DMS53 treated with DMSO at 0.1 percent for 48 hours (cell line): ENCODE measurements at regions not wholly inside any gene's neighbourhood (a gene's known extent, or its start where the extent isn't known, plus 50 kb on each side); places are given as distances from the start of the nearest gene placed in this dataset.

Experiments used
- DNase-seq: peaks from one replicate; lab custom pipeline; 2025; ENCODE audit not compliant: unreplicated experiment; lab: John Stamatoyannopoulos, UW

DNA sequence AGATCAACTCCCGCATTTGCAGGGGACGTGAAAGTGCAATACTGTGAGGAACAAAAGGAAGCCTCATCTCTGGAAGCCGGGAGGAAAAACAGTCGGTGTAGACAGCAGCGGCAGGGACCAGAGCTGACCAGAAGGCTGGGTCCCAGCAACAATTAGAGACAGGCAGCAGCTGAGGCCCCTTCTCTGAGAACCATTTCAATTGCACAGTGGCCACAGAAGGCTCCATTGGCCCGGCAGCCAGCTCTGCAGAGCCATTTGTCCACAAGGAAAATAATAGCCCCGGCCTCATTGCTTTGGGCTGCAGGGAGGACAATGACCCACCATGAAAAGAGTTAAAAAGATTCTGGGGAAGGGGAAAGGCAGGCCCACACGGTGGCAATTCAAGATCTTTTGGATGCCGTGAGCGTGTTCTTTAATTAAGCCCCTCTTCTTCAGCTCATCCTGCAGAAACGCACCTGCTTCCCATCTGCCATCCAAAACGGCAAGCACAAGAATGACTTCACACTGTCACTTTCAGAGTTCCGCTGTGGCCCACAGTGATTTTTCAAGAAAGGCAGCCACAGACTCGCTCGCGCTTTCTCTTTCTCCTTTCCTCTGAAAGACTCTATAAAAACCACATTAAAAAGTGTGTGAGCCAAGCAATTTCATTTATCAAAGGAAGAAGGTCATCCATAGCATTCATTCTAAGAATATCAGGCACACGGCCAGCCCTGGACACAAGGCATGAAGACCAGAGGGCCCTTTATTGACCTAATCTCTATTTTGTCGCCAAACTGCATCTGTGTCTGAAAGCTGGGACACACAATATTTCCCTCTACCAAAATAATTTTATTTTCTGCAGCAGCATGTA lies 293.6 kb downstream of the SOX11 start:
- DNase-seq, result no peak

DNA sequence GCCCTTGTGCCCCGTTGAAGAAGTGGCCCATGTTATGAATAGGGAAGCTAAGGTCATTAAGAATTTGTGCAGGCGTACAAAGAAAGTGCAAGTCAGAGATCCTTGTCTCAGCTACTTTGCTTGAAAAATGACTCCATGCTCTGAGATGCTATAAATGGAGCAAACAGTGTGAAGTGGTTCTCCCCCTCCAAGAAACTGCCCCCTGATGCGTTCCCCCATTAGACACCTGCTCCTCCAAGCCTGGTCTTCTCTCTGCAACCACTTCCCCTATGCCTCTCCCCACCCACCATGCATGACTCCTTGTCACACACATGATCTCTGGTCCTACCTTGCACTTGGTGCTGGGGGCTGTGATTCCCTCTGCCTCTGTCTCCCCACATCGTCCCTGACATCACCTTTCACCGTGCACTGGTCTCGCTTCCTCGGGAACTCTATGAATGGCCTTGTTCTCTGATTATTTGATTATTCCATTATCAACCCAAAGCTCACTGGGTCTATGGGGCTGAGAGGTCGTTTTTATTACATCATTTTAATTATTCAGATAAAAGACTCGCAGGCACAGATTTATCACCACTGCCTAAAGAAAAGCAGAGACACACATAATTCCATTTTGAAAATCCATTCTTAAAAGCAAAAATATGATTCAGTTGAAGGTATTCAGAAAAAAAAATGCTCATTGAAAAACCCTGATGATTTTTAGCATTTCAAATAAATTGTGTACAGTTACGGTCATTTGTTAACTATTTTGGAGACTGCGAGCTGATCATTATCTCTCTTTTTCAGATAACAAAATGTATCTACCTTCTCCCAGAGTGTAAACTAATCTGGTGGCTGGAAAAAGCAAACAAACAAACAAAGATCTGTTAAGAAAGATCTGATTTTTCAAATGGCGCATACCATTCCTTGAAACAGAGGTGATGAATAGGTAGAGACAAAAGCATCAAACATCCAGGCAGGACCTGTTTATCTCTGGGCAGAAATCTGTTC lies 294.9 kb downstream of the SOX11 start:
- DNase-seq, result no peak

DNA sequence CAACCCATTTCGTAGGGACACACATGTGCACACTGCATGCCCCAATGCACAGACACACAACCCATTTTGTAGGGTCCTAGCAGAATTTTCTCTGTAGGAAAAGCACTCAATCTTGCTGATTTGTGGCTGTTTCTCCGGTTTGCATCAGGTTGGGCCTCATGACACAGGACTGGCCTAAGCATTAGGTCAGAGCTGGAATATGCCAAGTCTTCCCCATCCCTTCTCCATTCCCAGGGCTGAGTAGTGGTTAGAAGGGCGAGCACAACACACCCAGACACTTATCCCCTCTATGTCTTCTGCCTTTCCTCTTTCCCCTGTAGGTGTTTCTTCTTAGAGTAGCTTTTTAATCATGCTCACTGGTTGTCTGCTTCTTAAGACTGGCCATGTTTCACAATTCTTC lies 295.9 kb downstream of the SOX11 start:
- no peak for DNase-seq

DNA sequence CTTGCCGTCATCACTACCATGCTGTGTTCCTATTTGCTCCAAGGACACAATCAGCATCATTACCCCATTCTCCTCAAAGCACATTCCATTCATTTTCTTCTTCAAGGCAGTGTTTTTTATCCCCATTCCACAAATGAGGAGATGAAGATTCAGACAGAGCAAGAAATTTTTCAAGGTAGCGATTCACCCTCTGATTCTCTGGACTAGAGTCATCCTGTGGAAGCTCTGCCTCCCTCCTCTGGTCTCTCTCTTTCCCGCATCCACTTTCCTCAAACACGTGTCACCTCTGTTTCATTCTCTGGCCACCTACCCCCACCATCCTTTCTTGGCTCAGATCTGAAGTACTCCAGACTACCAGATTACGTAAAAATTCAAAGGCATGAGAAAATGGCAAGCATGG lies 297.9 kb downstream of the SOX11 start:
- no peak for DNase-seq

DNA sequence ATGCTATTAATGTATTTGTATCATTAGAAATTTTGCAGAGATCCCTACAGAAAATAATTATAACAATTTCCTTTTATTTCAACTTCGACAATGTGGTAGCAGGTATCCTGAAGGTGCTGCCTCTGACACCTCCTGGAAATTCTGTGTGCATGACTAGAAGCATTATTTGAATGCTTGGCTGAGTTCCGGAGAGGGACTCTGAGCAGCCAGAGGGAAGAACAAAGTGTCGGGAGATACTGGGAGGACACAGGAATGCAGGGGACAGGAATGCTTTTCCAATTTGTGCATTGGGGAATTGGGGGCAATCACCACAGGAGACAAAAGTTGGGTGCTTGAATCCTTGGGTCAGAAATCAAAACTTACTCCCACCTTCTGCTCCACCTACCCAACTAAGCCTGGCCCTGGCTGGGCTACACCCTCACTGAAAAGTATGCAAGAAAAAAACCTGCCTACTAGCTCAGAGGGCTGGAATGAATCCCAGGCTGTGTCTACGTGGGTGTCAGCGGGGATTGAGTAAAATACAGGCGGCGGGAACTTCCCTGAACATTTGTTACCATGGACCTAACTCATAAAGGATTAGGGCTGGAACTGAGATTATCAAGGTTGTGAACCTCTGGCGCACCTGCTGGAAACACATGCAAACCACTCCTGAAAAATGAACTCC lies 299.3 kb downstream of the SOX11 start:
- DNase-seq, result no peak

DNA sequence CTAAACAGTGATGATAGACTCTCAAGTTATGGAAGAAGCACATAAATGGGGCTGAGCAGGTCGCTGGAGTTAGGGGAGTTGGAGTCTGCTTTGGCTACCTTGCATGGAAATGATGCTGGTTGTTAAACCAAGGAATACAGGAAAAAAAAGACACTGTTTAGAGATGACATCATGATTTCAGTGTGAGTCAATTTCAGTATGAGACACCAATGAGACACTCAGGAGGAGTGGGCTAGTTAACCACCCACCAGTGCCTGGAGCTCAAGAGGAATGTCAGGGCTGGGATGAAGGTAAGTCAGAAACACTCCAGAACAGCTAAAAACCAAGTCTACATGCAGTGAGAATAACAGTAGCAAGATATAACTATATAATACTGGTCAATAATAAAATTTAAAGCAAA lies 303.6 kb downstream of the SOX11 start:
- no peak for DNase-seq

DNA sequence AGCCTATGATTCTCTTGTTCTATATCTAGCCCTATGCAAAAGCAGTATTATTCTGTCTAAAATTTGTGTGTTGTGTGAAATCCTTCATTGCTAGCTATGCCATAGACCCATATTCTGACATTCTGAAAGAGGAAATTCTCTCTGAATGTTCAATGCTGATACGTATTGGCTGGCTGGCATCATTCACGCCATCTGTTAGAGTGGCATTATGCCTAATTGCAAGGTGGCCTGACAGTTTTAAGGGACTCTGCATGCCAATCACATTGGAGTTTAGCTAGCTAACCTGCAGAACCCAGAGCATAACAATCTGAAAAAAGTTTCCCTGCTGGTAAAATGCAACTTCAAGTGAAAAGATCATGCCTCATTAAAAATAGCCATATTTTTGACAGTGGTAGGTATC lies 316.0 kb downstream of the SOX11 start:
- DNase-seq, result no peak

DNA sequence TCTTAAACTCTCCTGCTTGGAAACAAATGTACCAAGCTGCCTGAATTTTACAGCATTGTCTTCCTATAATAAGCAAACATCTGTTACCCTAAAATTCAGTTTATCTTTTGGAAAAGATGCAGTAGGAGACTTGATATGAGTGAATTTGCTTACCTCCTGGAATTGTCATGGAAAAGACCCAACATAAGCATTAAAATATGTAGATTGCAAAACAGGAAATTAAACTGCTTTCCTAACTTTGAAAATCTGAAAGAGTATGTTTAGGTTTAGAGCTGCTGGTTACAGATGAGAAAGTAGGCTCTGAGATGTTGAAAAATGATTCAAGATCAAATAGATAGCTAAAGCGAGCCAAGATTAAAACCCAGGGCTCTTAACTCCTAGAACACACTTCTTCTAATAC lies 316.5 kb downstream of the SOX11 start:
- no peak for DNase-seq

DNA sequence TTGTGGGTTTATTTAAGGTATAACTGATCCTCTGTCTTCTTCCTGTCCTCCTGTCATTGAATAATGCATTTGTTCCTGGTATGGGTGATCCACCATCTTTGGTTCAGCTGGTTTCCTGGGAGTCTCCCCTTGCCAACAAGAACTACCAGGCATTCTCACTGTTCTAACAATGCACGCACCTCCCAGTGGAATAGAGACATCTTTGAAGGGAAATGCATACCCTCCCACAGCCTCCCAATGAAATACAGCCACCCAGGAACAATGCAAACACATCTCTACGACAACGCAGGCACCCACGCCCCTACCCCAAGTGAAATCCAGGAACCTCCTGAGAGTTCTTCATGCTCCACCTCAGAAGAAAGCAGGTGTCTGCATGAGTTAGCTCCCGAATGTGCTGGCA lies 318.0 kb downstream of the SOX11 start:
- no peak for DNase-seq

DNA sequence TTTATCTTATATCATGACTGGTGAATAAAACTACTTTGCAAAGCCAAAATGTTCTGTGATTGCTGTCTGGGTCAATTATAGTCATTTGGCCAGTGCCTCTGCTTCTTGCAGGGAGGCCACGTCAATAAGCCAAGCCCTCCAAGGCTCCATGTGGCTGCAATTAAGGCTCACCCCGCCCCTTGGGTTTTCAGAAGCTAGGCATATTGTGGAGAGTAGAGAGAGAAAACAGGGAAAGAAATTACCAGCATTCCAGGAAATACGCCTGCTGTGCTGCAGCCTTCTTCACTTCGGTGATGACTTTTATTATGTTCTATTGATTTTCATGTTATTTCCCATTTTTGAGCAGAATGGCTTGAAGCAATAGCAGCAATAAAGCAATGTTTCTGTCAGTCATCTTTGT lies 319.7 kb downstream of the SOX11 start:
- DNase-seq, result no peak

DNA sequence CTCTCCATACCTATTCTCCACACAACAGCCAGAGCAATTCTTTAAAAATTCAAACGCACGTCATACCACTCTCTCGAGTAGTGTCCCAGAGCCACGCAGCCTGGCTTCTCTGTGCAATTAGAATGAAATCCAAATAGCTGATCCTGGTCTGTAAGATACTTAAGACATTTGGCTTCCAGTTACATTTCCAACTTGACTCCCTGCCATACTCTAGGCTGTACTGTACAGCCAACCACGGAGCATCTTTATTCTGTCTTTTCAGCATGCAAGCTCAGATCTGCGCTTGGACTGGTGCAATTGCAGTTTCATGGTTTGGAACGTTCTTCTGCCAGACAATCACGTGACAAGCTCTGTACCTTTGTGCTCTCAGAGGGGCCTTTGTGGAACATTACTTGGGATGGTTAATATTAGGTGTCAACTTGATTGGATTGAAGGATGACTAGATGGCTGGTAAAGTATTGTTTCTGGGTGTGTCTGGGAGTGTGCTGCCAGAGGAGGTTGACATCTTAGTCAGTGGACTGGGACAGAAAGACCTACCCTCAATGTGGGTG lies 325.6 kb downstream of the SOX11 start:
- DNase-seq, result no peak

DNA sequence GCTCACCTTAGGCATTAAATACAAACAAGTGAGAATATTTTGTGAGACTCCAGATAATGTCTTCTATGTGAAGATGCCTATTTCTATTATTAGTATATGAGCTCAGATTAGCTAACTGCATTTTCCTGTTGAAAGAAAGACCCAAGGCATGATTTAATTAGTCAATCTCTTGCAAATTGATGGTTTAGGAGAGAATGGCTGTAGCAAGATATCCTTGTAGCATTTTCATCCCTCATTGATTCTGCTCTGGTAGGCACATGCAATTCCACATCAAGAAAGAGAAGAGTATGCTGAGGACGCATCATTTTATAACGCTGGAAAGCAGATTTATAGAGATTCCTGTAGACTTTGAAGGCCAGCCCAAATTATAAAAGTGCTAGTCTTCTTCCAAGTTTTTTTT lies 332.0 kb downstream of the SOX11 start:
- DNase-seq, result no peak

DNA sequence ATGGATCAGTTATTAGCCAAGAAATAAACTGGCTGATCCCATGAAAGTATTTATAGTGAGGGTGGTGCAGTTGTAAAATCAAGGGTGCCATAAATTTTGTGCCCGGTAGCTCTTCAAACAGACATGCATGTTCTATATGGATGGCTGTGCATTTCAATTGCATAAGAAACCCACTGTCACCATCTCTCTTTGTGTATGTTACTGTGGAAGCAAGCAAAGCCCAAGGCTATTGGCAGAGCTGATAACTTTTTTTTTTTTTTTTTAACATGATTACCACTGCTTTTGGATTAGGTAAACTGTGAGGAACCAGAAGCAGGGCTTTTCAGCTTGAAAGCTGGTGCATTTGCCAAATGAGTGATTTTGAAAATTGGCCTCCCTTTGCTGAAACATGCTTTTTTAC lies 332.6 kb downstream of the SOX11 start:
- no peak for DNase-seq

DNA sequence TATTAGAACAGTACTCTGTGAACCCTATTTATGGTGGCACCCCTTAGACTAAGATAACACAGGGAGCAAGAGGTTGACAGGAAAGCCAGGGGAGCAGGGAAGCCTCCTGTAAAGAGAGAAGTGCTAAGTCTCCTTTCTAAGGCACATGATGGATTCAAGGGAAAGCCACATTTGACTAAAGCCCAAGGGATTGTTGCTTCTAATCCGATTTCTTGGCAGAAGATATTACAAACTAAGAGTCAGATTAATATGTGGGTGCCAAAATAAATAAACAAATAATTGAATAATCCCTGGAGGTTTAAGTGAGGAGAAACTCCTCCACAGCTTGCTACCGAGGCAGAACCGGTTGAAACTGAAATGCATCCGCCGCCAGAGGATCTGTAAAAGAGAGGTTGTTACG lies 333.2 kb downstream of the SOX11 start:
- DNase-seq, result no peak

DNA sequence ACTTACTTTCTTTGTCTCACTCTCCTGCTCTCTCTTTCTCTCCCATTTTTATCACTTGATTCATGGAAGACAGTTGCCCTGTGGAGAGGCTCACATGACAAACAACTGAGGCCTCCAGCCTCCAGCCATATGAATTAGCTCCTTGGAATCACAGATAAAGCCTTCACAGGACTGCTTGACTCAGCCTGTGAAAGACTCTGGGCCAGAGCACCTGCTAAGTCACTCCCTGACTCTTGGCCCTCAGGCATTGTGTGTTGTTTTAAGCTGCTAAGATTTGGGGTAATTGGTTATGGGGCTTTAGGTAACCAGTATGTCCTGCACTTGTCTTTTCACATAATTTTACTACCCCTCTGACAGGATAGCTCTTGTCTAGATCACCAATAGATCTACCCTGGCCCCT lies 334.9 kb downstream of the SOX11 start:
- no peak for DNase-seq

DNA sequence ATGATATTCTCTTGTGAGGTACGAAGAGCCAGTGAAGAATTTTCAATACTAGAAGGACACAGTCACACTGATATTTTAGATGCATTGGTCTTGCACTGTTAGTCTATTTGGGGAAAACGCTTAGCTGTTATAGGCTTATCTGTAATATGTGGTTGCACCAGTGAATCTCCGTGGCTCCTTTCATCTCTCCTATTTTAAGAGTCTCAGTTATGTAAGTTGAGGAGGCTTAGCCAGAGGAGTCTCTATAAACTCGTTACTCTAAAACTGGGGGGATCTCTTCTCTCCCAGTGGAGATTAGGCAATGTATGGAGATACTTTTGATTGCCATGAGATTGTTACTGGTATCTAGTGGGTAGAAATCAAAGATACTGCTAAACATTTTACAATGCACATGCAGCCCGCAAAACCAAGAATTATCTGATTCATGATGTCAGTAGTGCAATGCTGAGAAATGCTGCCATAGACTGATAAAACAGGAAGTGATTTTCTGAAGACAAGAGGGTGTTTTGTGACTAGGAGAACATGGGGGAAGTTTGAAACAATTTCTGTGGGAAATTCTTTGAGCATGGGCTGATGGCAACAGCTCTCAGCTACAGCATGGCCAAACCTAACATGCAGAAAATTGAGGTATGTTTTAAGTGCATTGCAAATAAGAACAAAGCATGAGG lies 339.1 kb downstream of the SOX11 start:
- no peak for DNase-seq

DNA sequence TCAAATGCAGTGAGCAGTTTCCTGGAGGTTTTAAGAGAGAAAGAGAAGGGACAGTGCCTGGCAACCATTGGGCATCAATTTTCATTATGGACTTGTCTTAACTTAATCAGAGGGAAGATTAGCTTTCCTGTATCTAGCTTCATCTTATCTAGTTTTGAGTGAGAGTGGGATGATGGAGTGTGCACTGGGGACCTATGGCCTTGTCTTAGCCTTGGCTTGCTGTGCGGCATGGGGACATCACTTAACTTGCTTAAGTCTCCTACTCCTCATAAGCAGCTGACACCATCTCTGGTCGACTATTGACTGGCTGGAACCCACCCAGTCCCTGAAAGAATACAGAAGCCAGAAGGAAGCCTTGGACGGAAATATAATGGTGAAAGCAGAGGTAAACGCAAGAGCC lies 344.0 kb downstream of the SOX11 start:
- DNase-seq, result no peak

DNA sequence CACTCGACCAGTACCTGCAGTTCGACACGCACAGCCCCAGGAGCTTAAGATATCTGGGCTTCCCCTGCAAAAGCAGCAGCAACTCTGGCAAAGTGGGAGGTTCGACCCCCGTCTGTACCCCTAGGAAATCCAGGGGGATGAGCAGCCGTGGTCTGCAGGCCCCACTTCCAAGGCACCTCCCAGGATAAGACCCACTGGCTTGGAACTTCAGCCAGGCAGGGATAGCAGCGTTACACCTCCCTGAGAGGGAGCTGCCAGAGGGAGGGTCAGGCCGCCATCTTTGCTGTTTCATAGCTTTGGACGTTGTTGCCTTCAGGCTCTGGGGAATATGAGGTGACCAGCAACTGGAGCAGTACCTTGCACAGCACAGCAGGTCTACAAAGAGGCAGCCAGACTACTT lies 351.1 kb downstream of the SOX11 start:
- no peak for DNase-seq

DNA sequence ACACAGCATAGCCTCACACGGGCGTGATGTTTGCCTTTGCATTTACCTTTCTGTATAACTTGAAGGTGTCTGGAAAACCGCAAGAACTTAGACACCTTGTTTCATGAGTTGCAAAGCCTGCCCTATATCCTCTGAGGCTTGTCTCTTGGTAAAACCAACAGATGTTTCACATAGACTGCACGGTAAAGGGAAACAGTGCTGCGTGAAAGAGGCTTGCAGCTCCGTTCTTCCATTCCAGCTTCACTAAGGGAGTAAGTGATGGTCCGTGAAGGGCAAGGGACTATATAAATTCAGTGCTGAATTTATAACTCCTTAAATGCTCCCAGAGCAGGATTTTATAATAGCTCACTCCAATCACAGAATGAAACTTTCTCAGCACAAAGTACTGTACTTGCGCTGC lies 360.5 kb downstream of the SOX11 start:
- DNase-seq, result no peak

DNA sequence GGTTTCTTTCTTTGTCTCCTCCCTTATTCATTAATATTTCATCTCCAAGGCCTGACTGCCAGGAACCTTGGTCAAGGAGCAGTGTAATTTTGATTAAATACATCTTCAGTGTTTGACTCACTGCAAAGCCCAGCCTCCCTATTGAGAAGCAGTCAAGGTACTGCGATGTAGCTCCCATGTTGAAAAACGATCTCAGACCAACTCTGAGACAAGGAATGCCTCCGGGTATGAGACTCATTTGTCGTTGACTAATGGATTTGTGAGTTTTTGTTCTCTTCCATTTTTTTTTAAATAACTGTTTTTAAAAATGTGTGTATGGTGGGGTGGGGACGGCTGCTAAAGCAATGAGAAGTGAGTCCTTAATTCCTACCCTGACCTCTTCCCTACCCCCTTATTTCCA lies 361.6 kb downstream of the SOX11 start:
- DNase-seq, result peak; percentile 9

DNA sequence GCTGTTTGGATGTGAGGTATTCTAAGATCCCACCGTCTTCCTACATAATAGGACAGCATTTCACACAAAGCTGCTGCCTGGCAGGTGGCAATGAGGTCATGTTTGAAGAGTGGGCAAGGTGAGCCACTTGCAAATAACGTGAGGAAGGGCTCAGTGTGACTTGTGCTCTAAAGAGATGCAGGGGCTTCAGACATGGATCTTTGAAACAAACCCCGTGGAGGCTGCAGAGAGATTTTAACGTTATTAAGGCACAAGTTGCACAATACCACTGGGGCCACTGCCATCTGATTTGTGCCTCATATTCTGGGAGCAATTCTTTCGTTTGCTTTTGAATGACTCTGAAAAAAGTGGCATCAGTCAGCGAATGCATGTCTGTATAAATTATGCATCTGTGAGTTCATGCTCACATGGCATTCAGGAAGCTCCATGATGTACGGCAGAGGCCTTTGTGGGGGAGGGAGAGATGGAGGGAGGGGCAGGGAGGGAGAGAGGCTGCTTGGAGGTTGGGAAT lies 362.0 kb downstream of the SOX11 start:
- DNase-seq, result peak; percentile 74
